NCI-H2171 (cell line): ENCODE measurements at regions not wholly inside any gene's neighbourhood (a gene's known extent, or its start where the extent isn't known, plus 50 kb on each side); places are given as distances from the start of the nearest gene placed in this dataset.
"Not testable (repeated sequence)": the region's sequence is repeated elsewhere in the genome, so short reads cannot be mapped to it uniquely, and the experiment has no call there.

Experiments used
- DNase-seq: peaks from one replicate; lab custom pipeline; 2025; lab: John Stamatoyannopoulos, UW

DNA sequence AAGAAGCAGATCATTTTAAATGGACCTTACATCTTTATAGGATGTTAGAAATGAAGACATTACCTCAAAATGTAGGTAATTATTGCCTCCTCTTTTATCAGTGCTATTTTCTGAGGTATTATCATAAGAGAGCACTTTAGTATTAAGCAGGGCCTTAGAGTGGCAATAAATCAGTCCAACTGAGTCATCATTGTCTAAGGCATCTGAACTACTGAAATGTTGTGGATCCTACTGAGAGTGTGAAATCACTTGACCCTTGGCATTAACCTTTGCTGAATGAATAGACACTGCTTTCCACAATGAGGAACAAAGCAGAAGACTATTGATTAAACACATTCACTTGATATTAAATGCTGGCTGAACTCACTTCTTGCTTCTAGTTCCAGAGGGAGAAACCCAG is 224.6 kb upstream of the ARRDC3 start:
- no peak for DNase-seq

DNA sequence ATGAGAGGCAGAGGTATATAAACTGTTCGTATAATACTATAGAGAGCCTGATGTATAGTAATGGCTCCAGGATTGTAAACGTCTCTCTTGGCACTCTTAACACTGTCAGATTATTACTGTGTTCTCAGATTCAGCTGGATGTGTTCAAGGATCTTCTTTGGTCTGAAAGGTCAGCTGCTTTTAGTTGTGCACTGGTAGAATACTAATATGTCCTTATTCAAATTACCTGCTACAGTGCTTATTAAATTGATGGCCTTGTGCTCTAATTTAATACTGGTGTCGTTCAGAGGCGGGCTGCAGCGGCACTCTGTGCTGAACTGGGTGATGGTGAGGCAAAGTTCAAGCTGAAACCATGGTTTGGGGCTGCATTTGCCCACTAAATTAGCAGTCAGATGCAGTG is 216.7 kb upstream of the ARRDC3 start:
- DNase-seq, result no peak

DNA sequence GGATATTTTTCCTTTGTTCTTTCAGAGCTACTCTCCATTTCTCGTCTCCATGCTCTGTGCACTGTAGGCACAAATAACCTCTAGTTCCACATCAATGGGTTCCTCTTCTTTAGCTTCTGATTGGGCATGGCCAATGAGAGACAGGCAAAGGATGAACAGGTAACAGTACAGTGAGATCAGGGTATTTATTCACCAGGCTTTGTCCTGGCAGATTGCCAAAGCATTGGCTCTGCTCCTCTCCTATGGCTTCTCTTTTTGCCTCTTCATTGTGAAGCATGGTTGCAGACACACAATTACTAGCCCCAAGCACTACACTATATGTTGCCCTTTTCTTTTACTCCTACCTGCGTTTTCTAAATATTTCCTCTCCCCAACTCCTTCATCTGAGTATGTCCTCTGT is 215.1 kb upstream of the ARRDC3 start:
- DNase-seq, result no peak

DNA sequence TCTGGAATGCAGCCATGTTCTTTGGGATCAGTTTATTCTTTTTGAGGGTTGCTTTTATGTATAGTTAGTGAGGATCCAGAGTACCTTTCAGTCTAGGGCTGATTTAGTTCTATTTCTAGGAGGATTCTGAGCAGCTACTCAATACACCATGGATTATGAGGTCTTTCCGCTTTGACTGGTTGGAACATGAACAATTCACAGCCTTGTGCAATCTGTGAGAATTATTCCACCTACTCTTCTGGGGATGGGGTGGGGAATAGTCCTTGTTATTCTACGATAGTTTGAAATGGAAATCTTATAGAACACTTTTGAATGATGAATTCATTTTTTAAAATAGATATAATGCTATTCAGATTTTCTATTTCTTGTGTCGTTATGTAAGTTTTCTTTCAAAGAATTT is 212.3 kb upstream of the ARRDC3 start:
- no peak for DNase-seq

DNA sequence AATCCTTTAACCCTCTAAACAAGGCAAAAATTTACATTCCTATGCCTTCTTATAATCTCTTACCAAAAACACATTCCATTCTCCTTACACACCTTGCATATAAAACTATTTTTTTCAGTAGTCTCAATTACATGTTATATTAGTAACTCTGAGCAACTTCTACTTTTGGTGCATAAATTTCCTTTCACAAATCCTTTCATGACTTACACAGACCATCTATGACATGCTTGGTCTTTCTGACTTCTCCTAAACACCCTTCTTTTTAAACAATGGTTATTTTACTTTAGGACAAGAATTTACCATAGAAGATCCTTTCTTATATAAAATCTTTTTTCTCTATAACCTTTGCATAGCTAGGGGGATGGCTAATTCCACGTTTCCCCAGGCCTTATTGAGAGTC is 208.0 kb upstream of the ARRDC3 start:
- no peak for DNase-seq

DNA sequence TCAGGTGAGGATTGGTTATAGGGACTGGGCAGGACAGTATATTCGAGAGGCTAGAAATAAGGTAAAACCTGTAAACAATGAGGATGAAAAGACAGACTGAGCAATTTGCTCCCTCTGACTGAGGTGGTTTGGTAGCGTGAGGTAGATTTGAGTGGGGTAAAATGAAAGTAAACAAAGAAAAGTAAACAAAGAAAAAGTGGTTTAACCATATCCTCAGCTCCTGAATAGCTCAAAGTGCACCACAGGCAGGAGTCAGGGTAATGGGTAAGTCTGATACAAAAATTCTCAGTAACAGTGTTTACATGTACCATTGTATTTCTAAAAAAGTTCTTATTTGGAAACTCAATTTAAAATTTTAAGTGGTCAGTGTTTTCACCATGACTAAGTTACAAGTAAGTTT is 203.1 kb upstream of the ARRDC3 start:
- DNase-seq, result no peak

DNA sequence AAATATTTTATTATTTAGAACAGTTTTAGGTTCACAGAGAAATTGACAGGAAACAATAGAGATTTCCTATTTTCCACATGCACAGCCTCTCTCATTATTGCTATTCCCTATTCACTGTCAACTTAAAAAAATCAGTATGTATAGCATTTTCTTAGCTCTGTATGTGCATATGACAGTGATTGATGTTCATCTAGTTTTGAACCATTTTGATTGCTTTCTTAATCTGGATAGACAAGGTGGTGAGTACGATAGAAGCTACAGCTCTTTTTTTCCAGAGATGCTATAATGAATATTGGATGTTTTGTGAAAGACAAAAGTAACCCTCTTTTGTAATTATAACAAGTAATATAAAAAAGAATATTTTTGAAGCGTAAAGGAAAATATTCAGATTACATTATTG is 201.2 kb upstream of the ARRDC3 start:
- no peak for DNase-seq

DNA sequence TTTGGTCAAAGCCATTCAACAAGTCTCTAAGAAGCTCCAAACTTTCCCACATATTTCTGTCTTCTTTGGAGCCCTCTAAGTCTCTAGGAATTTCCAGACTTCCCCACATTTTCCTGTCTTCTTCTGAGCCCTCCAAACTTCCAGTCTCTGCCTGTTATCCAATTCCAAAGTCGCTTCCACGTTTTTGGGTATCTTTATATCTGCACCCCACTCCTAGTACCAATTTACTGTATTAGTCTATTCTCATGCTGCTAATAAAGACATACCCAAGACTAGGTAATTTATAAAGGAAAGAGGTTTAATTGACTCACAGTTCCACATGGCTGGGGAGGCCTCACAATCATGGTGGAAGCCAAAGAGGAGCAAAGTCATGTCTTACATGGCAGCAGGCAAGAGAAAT is 182.9 kb upstream of the ARRDC3 start:
- DNase-seq, result not testable (repeated sequence)

DNA sequence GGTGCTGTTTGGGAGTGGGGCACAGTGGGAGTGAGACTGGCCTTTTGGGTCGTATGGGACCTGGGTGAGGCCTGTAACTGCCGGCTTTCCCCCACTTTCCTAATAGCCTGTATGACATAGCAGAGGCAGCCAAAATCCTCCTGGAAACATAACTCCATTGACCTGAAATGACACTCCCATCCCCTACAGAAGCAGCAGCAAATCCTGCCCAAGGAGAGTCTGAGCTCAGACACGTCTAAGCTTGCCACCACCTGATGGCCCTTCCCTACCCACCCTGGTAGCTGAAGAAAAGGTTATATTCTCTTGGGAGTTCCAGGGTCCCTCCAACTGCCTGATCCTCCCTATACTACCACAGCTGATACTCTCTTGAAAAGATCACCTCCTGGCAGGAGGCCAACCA is 179.8 kb upstream of the ARRDC3 start:
- peak; percentile 35 for DNase-seq

DNA sequence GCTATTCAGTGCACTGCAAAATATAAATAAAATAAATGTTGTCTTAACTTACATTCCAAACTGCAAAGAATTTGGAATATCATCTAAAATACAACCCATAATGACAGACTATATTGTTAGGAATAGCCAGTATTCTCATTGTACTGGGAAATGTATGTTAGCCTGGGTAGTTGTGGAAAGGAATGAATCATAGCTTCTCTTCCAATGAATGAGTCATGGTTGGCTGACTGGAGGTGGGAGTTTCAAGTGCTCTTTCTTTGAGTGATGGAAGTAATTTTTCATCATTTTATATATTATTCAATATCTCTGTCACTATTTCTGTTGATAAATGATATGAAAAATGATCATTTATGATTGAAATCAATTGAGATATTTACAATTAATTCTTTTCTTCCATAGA is 158.6 kb upstream of the ARRDC3 start:
- no peak for DNase-seq

DNA sequence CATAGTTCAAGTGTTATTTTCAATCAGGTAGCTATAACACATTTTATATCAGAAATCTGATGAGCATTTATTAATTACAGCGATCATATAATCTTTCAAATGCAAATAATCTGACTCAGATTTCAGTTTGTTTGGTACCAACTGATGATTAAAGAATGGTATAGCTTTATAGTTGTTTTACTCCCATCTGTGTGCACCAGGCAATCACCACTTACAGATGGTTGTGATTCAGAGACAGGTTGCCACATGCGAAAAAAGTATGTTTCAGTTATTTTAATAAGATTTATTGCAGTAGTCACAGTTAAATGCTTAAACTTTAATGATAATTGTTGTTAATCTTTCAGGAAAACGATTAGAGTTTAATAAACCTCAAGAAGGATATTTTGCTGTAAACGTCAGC is 155.1 kb upstream of the ARRDC3 start:
- DNase-seq, result no peak

DNA sequence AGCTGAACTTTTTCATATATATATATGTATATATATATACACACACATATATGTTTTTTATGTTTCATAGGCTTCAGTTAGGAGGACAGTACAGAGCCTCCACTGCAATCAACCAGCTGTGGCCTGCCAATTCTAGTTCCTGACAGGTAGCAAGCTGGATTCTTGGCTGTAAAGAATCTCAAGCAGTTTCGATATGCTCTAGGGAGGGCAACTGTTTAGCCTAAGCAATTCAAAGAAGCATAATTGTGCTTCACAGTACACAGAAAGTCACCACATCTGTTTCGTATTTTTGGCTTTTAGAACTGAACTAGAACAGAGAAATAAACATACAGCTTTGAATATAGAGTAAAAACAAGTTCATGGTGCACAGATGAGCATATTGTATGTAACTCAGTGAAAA is 152.4 kb upstream of the ARRDC3 start:
- DNase-seq, result no peak

DNA sequence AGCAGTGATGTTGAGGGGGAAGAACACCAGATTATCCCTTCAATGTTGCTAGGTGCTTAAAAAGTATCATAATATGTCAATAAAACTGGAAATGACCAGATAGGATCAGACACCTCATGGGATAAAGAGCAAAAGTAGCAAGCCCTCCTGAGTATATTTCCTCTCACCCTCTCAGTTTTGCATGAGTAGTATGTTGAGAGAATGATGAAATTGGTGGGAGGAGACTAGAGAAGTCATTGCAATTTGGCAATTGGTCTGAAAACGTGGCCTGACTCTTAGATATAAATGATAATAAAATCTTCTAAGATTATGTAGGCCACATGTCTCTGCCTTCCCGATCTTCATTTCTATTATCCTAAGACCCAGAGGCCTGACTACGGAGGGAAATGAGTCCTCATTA is 151.2 kb upstream of the ARRDC3 start:
- DNase-seq, result no peak

DNA sequence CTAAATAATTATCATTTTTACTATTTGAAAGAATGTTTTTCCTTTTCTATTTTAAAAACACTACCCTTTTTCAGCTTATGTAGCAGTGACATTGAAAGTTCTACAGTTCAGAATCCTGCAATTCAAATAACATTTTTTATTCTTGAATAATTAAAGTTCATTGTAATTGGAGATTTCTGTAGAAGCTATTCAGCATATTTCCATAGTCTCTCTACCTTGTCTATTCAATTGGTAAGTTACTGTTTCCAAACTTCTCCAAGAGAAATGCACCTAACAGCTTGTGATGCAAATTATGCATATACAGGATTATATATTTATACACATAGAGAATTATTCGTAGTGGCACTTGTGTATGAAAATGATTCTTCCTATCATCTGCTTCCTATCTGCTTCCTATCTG is 149.7 kb upstream of the ARRDC3 start:
- DNase-seq, result no peak

DNA sequence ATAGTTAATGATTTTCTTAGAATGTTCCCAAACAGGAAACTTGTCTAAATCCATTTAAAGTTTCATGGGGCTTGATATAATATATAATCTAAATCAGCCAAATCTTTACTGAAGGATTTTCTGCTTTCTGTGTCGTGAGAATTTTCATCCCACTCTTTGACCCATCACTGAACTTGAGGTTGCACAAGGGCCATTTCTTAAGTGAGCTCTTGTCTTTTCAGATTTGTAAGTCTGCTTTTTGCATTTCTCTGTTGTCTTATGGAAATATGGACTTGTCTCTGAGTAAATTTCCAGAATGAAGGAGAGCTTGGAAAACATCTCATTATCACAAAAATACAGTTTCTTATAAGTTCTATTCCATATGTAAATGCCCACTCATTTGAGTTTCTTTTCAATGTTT is 149.2 kb upstream of the ARRDC3 start:
- no peak for DNase-seq

DNA sequence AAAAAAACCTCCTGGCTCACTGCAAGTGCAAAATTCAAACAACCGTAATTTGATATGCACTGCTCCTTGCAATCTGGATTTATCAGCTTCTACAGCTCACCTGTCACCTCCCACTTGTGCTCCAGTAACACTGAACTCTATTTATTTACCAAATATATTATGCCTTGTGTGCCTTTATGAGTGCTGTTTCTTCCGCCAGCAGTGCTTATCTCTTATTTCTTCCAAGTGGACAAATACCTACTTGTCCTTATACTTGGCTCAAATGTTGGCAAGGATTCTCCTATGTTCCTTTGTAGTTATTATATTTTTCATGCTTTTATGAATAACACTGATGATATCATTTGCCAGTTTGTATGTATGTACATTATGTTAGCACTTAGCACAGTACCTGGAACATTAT is 145.7 kb upstream of the ARRDC3 start:
- peak; percentile 16 for DNase-seq

DNA sequence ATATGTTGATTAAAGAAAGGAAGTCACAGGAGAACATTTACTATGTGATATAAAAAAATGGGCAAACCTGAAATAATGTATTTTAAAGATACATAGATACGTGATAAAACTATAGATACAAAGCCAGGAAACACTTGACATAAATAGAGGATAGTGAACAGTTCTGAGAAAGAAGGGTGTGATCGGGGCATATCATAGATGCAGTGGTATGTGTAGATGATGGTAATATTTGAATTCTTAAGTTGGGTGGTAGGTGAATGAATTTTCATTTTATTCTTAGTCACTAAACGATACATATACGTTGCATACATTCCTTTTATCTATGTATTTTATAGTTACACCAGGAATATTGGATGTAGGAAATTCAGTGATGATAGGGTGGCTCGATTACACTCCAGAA is 138.7 kb upstream of the ARRDC3 start:
- DNase-seq, result no peak

DNA sequence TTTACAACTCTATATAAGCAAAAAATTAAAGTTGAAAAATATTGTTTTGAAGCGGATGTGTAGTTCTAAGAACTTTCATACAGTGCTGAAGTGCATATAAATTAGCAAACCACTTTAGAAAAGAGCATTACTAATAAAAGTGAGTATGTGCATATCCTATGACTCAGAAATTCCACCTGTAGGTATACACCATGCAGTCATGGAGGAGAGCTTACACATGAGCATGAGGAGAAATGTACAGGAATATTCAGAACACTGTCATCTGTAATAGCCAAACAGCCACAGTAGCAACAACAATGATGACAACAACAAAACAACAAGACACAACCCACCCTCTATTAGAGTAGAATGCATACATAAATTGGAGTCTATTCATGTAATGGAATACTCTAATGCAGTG is 138.2 kb upstream of the ARRDC3 start:
- no peak for DNase-seq

DNA sequence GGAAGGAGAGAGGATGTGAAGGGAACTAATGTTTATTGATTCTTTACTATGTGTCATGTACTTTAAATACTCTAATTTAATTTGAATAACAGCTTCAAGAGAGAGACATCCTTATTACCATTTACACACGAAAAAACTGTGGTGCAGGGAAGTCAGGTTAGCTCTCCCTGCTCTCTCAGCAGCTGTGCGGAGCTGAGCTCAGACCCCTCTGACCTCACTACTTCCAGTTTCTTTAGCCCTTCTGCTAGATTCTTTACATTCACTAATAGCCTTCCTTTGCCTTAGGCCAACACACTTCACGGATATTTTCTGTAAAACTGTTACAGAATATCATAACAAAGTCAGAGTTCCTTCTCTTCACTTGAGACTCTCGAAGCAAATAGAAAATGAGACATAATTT is 131.3 kb upstream of the ARRDC3 start:
- DNase-seq, result no peak

DNA sequence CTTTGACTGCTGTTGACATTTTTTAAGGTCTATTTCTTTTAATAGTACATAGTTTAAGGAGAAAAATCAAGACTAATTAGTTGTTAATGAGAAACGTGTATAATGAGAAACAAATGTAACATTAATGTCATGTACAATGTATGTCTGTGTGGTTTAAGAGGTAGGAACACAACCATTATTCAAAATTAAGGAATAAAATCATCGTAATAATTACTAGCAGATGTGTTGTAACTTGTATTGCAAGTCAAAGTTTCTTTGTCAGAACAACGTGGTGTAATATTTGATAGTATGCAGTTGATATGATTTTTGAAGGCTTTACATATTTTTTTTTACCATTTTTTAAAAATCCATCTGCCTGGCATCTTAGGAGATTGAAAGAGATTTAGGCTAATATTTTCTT is 120.2 kb upstream of the ARRDC3 start:
- no peak for DNase-seq

DNA sequence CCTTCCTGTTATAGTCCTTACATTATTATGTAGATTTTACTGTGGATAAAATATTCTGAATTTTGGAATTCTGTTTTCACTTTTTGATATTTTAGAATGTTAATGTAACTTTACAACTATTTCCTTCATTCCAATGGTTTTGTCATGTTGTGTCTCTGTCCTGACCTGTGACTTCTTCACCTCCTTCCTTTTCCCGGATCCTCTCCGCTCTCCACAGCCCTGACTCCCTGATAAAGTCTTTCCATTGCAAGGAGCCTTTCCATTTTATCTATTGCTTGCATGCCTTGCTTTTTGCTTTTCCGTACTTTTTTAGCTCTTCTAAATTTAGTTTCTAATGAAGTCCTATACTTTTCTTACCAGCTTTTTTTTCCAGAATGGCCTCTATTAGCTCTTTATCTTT is 117.6 kb upstream of the ARRDC3 start:
- no peak for DNase-seq

DNA sequence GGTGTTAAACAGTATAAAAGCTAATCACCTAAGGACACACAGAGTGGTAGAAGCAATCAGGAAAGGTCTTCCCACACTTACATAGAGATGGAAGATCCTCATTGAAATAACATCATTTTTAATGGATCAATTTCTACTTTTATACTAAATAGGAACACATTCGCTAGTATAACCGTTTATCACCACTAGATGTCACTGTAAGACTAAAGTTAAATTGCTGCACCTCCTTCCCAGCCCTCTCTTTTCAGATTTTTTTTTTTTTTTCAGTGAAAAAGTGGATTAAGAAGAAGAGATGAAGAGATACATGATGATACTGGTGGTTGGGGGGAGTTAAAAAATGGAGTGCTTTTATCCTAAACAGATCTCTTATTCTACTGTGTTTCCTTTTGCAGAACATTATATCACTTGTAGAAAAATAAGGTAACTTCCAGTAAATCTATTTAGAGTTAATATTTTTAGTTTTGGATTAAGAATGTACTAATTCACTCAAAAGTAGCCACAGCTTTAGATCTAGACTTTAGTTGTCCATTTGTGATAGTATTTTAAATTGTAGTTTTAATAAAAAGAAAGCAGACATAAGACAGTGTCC is 116.9 kb upstream of the ARRDC3 start:
- DNase-seq, result peak; percentile 28

DNA sequence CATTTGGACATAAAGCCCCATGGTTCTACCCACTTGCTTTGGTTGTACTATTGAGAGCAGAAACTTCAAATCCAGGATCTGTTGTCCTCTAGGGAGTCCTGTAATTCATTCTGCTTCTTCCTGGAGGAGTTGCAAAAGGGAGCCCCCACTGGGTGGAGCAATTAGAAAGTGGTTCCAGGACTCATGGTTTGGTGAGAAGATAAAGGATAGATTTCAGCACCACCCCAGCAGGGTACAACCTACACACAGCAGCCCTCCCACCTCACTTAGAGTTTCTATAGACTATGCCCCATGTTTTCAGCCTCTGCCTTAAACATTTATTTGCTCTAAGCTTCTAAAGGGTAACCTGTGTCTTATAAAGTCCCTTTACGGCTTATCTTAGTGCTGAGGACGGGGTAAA is 112.6 kb upstream of the ARRDC3 start:
- DNase-seq, result no peak

DNA sequence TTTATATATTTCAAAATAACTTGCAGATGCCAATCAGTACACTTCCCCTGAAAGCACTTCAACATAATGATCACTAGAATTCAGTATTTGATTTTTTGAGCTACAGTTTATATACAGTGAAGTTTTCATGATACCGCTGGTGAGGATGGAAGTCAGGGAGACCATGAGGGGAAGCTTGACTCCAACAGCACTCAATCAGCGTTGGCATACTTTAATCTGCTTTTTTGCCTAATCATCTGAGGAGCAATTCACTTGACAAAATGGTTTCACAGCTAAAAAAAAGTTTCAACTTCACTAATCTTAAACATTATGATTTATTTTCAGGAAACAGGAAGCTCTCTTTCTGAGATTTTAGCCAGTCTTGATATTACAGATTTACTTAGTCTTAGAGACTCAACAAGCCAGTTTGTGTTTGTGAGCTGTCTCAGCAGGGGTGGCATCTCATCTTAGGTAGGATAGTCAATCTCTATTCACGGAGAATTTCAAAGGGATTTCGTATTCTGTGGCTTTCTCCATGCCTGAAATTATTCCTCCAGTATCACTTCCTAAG is 111.4 kb upstream of the ARRDC3 start:
- DNase-seq, result no peak

DNA sequence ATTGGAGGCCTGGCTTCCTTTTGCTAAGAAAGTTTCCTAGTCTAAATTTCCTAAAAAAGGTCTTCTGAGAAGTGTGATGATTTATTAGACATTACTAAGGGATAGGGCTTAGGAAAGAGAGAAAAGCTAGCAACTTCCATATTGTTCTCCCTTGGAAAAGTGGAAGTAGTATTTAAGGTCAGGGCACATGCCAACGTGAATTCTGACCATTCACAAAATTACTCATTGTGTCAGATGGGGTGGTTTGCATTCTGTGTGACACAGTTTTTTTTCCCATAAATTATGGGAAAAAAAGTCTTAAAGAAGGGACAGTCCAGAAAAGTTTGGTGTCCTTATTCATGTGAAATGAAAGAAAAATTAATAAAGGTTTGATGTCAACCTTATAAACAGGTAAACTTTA is 110.0 kb upstream of the ARRDC3 start:
- DNase-seq, result no peak
